ENCODE measurements at regions not wholly inside any gene's neighbourhood (a gene's known extent, or its start where the extent isn't known, plus 50 kb on each side); places are given as distances from the start of the nearest gene placed in this dataset.
A peak's percentile ranks its signal among the peaks of the same experiment; 100 is the strongest.
"Not testable (repeated sequence)": the region's sequence is repeated elsewhere in the genome, so short reads cannot be mapped to it uniquely, and the experiment has no call there.

- in situ Hi-C loops (cut with HindIII; ENCODE audit: low pct_ligation_motif_present, low pct_unique_long_range_greater_than_20kb, low sequenced_read_pairs): no loop called here
- DNase-seq: no peak
Measured at GRCh38 chr1:72489801-72490200, 207.5 kb upstream of the NEGR1 start.

GRCh38 chr1:72485801-72486200, 203.5 kb upstream of the NEGR1 start:
- in situ Hi-C loops (cut with HindIII; ENCODE audit: low pct_ligation_motif_present, low pct_unique_long_range_greater_than_20kb, low sequenced_read_pairs): no loop called here

GRCh38 chr1:72483846-72484357, 201.6 kb upstream of the NEGR1 start:
- in situ Hi-C loops (cut with HindIII; ENCODE audit: low pct_ligation_motif_present, low pct_unique_long_range_greater_than_20kb, low sequenced_read_pairs): no loop called here
- DNase-seq: no peak

More at GRCh38 chr1:72485801-72486200, 203.5 kb upstream of the NEGR1 start:
- DNase-seq: no peak

GRCh38 chr1:72482736-72483413, 200.5 kb upstream of the NEGR1 start:
- in situ Hi-C loops (cut with HindIII; ENCODE audit: low pct_ligation_motif_present, low pct_unique_long_range_greater_than_20kb, low sequenced_read_pairs): no loop called here
- no peak for DNase-seq

GRCh38 chr1:72481420-72481970, 199.2 kb upstream of the NEGR1 start:
- in situ Hi-C loops (cut with HindIII; ENCODE audit: low pct_ligation_motif_present, low pct_unique_long_range_greater_than_20kb, low sequenced_read_pairs): no loop called here
- DNase-seq: no peak

- no peak for DNase-seq
- in situ Hi-C loops (cut with HindIII; ENCODE audit: low pct_ligation_motif_present, low pct_unique_long_range_greater_than_20kb, low sequenced_read_pairs): no loop called here
Measured at GRCh38 chr1:72466376-72466775, 184.0 kb upstream of the NEGR1 start.

- in situ Hi-C loops (cut with HindIII; ENCODE audit: low pct_ligation_motif_present, low pct_unique_long_range_greater_than_20kb, low sequenced_read_pairs): no loop called here
- no peak for DNase-seq
Measured at GRCh38 chr1:72462186-72462905, 180.0 kb upstream of the NEGR1 start.

- in situ Hi-C loops (cut with HindIII; ENCODE audit: low pct_ligation_motif_present, low pct_unique_long_range_greater_than_20kb, low sequenced_read_pairs): no loop called here
- no peak for DNase-seq
Measured at GRCh38 chr1:72442262-72442661, 159.9 kb upstream of the NEGR1 start.

- in situ Hi-C loops (cut with HindIII; ENCODE audit: low pct_ligation_motif_present, low pct_unique_long_range_greater_than_20kb, low sequenced_read_pairs): no loop called here
- DNase-seq: no peak
Measured at GRCh38 chr1:72439036-72439435, 156.7 kb upstream of the NEGR1 start.

GRCh38 chr1:72438270-72438669, 155.9 kb upstream of the NEGR1 start:
- in situ Hi-C loops (cut with HindIII; ENCODE audit: low pct_ligation_motif_present, low pct_unique_long_range_greater_than_20kb, low sequenced_read_pairs): no loop called here
- no peak for DNase-seq

- in situ Hi-C loops (cut with HindIII; ENCODE audit: low pct_ligation_motif_present, low pct_unique_long_range_greater_than_20kb, low sequenced_read_pairs): no loop called here
- peak; percentile 14 for DNase-seq
Measured at GRCh38 chr1:72435025-72435424, 152.7 kb upstream of the NEGR1 start.

GRCh38 chr1:72434070-72434469, 151.7 kb upstream of the NEGR1 start:
- DNase-seq: no peak
- in situ Hi-C loops (cut with HindIII; ENCODE audit: low pct_ligation_motif_present, low pct_unique_long_range_greater_than_20kb, low sequenced_read_pairs): no loop called here

GRCh38 chr1:72433591-72433990, 151.3 kb upstream of the NEGR1 start:
- DNase-seq: no peak
- in situ Hi-C loops (cut with HindIII; ENCODE audit: low pct_ligation_motif_present, low pct_unique_long_range_greater_than_20kb, low sequenced_read_pairs): no loop called here

GRCh38 chr1:72432645-72433267, 150.4 kb upstream of the NEGR1 start:
- no peak for DNase-seq
- in situ Hi-C loops (cut with HindIII; ENCODE audit: low pct_ligation_motif_present, low pct_unique_long_range_greater_than_20kb, low sequenced_read_pairs): no loop called here

GRCh38 chr1:72431810-72432209, 149.5 kb upstream of the NEGR1 start:
- DNase-seq: no peak
- in situ Hi-C loops (cut with HindIII; ENCODE audit: low pct_ligation_motif_present, low pct_unique_long_range_greater_than_20kb, low sequenced_read_pairs): no loop called here

GRCh38 chr1:72428276-72428675, 145.9 kb upstream of the NEGR1 start:
- DNase-seq; in situ Hi-C loops (cut with HindIII; ENCODE audit: low pct_ligation_motif_present, low pct_unique_long_range_greater_than_20kb, low sequenced_read_pairs): not testable (repeated sequence)

- in situ Hi-C loops (cut with HindIII; ENCODE audit: low pct_ligation_motif_present, low pct_unique_long_range_greater_than_20kb, low sequenced_read_pairs): no loop called here
- DNase-seq: no peak
Measured at GRCh38 chr1:72419229-72419628, 136.9 kb upstream of the NEGR1 start.

- in situ Hi-C loops (cut with HindIII; ENCODE audit: low pct_ligation_motif_present, low pct_unique_long_range_greater_than_20kb, low sequenced_read_pairs): no loop called here
- DNase-seq: no peak
Measured at GRCh38 chr1:72412286-72412685, 129.9 kb upstream of the NEGR1 start.

GRCh38 chr1:72399807-72400206, 117.5 kb upstream of the NEGR1 start:
- no peak for DNase-seq
- in situ Hi-C loops (cut with HindIII; ENCODE audit: low pct_ligation_motif_present, low pct_unique_long_range_greater_than_20kb, low sequenced_read_pairs): no loop called here
